Karpas-422 (cell line): ENCODE measurements at regions not wholly inside any gene's neighbourhood (a gene's known extent, or its start where the extent isn't known, plus 50 kb on each side); places are given as distances from the start of the nearest gene placed in this dataset.
"Not testable (repeated sequence)": the region's sequence is repeated elsewhere in the genome, so short reads cannot be mapped to it uniquely, and the experiment has no call there.

Experiments used
- DNase-seq: peaks from one replicate; pipeline ENCODE4 v3.0.0-alpha.2; 2015
- H2AFZ ChIP-seq: fragments of 200-600 bp; sonication (generic); 2 replicates; pipeline ENCODE4 v1.6.1; 2014; ENCODE audit warnings: antibody characterized with exemption, low read length, mixed read lengths
- H3K27ac ChIP-seq: fragments of 200-600 bp; sonication (generic); 2 replicates; pipeline ENCODE4 v1.5.1; 2014; ENCODE audit warnings: mild to moderate bottlenecking, low read length, moderate library complexity
- H3K27me3 ChIP-seq: fragments of 200-600 bp; sonication (generic); 2 replicates; pipeline ENCODE4 v1.6.1; 2014; ENCODE audit warnings: low read length, mixed read lengths
- H3K36me3 ChIP-seq: fragments of 200-600 bp; sonication (generic); 2 replicates; pipeline ENCODE4 v1.6.1; 2014; ENCODE audit warnings: low read length, mixed read lengths; ENCODE audit not compliant: insufficient read depth
- H3K4me1 ChIP-seq: fragments of 200-600 bp; sonication (generic); 2 replicates; pipeline ENCODE4 v1.6.1; 2014; ENCODE audit warnings: mild to moderate bottlenecking, low read length, mixed read lengths
- H3K4me2 ChIP-seq: fragments of 200-600 bp; sonication (generic); 2 replicates; pipeline ENCODE4 v1.6.1; 2014; ENCODE audit warnings: low read length, low read depth, mild to moderate bottlenecking; ENCODE audit not compliant: poor library complexity, severe bottlenecking
- H3K4me3 ChIP-seq: fragments of 200-600 bp; sonication (generic); 2 replicates; pipeline ENCODE4 v1.5.1; 2014; ENCODE audit warnings: mild to moderate bottlenecking, antibody characterized with exemption, low read length, mixed read lengths
- H3K79me2 ChIP-seq: fragments of 200-600 bp; sonication (generic); 2 replicates; pipeline ENCODE4 v1.6.1; 2014; ENCODE audit warnings: mild to moderate bottlenecking, low read length, mixed read lengths
- H3K9ac ChIP-seq: fragments of 200-600 bp; sonication (generic); 2 replicates; pipeline ENCODE4 v1.6.0; 2014; ENCODE audit warnings: low read length
- H3K9me2 ChIP-seq: fragments of 200-600 bp; sonication (generic), shearing (Covaris generic); replicated peaks from 2 replicates; pipeline ENCODE4 v1.6.0; 2014; ENCODE audit warnings: mild to moderate bottlenecking, low read length, moderate library complexity; ENCODE audit not compliant: insufficient read depth
- H3K9me3 ChIP-seq: fragments of 300-700, 200-600 bp; sonication (generic); 2 replicates; pipeline ENCODE4 v1.6.1; 2014; ENCODE audit warnings: low read length, mixed read lengths
- H4K20me1 ChIP-seq: fragments of 200-600 bp; sonication (generic); 2 replicates; pipeline ENCODE4 v1.6.1; 2014; ENCODE audit warnings: mild to moderate bottlenecking, antibody characterized with exemption, low read length, low read depth; ENCODE audit not compliant: insufficient read depth

DNA sequence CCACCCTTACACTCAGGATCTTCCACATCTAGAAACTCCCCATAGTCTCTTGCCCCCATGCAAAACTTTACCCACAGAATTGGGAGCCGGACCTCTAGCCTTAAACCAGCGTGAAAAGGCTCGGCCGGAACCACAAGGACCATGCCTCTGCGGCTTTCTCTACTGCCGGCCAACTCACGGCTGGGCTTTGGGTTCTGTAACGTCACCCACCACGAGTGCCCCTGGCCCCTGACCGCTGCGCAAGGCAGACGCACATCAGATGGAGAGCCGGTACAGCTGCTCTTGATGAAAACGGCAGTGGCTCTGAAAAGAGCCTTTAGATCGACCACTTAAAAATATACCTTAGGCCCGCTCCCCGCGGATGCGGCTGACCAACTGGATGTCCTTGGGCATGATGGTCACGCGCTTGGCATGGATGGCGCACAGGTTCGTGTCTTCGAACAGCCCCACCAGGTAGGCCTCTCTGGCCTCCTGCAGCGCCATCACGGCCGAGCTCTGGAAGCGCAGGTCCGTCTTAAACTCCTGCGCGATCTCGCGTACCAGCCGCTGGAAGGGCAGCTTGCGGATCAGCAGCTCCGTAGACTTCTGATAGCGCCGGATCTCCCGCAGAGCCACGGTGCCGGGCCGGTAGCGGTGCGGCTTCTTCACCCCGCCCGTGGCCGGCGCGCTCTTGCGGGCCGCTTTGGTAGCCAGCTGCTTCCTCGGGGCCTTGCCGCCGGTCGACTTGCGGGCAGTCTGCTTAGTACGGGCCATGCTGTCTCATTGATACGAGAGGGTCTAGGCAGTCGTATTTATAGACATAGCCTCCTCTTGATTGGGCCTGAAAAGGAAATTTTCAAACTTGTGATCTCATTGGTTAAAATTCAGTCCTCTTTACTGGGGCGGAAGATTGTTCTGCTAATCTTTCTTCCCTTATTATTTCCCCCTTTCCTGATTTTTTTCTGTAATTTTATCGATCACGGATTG, 66.3 kb downstream of the FAM72C start:
- not testable (repeated sequence) for H3K4me2 ChIP-seq, H2AFZ ChIP-seq, H3K9me3 ChIP-seq, DNase-seq, H3K27me3 ChIP-seq, H3K9ac ChIP-seq, H3K4me3 ChIP-seq, H3K27ac ChIP-seq, H3K79me2 ChIP-seq, H3K4me1 ChIP-seq, H3K9me2 ChIP-seq, H4K20me1 ChIP-seq, H3K36me3 ChIP-seq

DNA sequence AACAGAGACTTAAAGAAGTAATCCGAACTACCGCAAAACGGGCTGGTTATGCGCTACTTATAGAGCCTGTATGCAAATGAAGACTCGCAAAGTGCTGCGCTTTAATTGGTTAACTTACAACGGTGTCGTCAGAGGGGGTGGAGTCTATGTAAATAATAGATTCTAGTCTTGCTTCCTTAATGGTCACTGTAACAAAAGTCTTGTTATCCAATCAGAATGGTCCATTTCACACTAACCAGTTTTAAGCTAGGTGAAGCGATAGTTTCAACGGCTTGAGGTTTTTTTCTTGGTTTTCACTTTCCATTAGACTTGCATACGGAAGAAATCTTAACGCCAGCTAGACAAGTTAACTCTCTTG, 67.2 kb downstream of the FAM72C start:
- not testable (repeated sequence) for H3K27ac ChIP-seq, H2AFZ ChIP-seq, H3K27me3 ChIP-seq, H3K36me3 ChIP-seq, H3K9me3 ChIP-seq, H3K9ac ChIP-seq, H3K79me2 ChIP-seq, H3K4me2 ChIP-seq, H3K4me3 ChIP-seq, H4K20me1 ChIP-seq, DNase-seq, H3K9me2 ChIP-seq, H3K4me1 ChIP-seq

DNA sequence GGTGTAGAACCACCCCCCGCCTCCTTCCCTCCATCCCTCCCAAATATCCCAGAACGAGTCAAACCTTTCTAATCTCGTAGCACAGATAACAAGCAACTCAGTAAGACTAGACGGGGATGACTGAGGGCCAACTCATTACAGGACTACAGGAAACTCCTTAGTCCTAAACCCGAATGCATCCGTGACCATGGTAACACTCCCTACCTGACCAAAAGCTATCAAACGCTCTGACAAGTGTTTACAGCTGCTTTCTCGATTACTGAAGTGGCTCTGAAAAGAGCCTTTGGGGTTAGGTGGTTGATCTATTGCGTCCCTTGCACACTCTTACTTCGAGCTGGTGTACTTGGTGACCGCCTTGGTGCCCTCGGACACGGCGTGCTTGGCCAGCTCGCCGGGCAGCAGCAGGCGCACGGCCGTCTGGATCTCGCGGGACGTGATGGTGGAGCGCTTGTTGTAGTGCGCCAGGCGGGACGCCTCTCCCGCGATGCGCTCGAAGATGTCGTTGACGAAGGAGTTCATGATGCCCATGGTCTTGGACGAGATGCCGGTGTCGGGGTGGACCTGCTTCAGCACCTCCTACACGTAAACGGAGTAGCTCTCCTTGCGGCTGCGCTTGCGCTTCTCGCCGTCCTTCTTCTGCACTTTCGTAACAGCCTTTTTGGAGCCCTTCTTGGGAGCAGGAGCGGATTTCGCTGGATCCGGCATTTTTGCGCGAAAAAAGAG, 67.7 kb downstream of the FAM72C start:
- not testable (repeated sequence) for H3K4me2 ChIP-seq, H4K20me1 ChIP-seq, H3K79me2 ChIP-seq, H3K9ac ChIP-seq, DNase-seq, H3K27ac ChIP-seq, H3K36me3 ChIP-seq, H3K9me2 ChIP-seq, H3K4me3 ChIP-seq, H3K9me3 ChIP-seq, H3K27me3 ChIP-seq, H2AFZ ChIP-seq, H3K4me1 ChIP-seq

DNA sequence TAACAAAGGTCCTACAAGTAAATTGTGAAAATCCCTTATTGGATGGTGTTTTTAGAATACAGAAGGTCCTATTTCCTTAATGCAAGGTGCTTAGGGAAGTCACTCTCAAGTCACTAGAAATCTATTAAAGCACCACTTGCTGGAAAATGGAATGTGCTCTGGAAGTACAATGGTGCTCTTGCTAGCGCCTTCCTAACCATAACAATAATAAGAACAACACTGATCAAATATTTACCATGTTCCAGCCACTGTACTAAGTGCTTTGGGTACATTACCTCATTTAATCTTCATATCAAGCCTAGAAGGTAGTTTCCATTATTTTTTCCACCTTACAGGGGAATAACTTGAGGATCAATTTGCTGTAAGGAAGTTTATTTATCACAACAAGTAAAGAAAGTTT, 75.4 kb downstream of the FAM72C start:
- H3K36me3 ChIP-seq, H3K4me3 ChIP-seq, H3K9me2 ChIP-seq, H3K9ac ChIP-seq, H3K79me2 ChIP-seq, H3K9me3 ChIP-seq, H3K27me3 ChIP-seq, H3K27ac ChIP-seq, H3K4me1 ChIP-seq, DNase-seq, H4K20me1 ChIP-seq, H3K4me2 ChIP-seq, H2AFZ ChIP-seq: not testable (repeated sequence)

DNA sequence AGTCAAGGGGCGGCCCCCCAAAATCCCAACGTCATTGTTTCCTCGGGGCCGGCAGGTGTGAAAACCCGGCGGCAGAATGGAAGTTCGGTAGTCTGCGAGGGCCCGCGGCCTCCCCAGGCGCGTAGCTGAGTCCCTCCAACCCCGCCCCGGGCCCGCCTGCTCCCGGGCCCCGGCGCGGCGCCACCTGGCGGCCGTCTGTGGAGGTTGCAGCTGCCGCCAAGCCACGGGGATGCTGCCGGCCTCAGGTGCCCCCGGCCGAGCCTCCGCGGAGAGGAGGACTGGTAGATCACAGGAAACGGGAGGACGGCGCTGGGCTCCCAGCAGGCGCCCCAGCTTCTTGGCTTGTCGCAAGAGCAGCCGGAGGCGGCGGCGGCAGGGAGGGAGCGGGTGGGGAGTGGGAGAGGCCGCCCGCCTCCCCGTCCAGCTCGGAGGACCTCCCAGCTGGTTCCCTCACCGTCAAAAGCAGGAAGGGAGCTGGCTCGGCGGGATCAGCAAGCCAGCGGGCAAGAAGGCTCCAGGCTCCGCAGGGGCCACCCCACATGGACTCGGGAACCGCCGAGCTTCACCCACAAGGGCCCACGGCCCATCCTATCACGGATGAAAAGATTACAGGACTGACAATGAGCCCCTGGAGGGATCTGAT, 86.7 kb downstream of the FAM72C start:
- not testable (repeated sequence) for H2AFZ ChIP-seq, H3K9me3 ChIP-seq, H3K36me3 ChIP-seq, H3K9ac ChIP-seq, H3K4me2 ChIP-seq, H3K4me1 ChIP-seq, H3K27me3 ChIP-seq, H3K4me3 ChIP-seq, H3K27ac ChIP-seq, H4K20me1 ChIP-seq, H3K9me2 ChIP-seq, H3K79me2 ChIP-seq
- DNase-seq, result peak; percentile 75

DNA sequence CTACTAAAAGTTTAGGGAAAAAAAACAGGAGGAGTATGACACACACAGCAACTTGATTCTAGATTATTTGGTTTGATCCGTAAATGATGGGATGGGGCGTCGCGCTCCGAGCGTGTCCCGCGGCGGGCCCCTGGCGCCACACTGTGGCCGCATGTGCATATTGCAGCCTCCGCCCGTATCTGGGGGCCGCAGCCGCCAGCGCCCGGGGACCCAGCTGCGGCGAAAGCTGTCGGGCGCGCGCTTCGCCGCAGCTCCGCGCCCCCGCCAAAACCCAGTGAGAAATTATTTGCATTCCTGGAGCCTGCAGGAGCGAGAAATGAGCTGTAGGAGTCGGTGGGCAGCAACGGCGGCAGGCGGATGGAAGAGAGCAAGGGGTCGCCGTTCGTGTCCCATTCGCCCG, 87.3 kb downstream of the FAM72C start:
- not testable (repeated sequence) for H3K4me3 ChIP-seq, H3K36me3 ChIP-seq, H3K4me1 ChIP-seq, H4K20me1 ChIP-seq, H3K27ac ChIP-seq, H3K9me3 ChIP-seq, H3K4me2 ChIP-seq, H3K79me2 ChIP-seq, H3K9me2 ChIP-seq, H3K9ac ChIP-seq, H3K27me3 ChIP-seq, DNase-seq, H2AFZ ChIP-seq

DNA sequence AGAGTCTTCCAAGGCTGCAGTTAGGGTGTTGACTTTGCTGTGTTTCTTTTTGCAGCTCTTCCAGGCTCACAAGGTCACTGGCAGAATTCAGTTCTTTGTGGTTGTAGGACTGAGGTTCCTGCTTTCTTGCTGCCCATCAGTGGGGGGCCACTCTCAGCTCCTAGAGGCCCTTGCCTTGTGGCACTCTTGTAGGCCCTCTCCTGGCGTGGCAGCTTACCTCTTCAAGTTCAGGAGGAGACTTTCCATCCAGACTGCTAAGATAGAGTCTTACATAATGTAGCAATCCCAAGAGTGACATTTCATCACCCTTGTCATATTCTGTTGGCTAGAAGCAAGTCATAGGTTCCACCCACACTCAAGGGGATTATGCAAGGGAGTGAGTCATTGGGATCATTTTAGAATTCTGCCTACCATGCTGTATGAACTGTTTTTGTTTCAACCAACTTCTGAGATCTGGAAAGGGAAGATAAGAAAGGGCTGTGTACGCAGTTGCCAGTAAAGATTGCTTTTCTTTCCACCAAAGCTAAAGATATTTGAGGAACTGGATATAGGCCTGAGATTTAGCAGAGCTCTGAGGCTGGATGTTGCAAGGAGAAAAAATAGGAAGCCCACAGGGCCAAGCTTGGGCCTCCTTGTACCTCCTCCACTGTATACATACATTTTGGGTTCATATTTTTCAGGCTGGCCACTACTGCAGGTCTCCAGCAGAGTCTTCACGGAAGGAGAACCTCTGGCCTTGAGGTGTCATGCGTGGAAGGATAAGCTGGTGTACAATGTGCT, 91.8 kb downstream of the FAM72C start:
- H3K79me2 ChIP-seq, H3K9me2 ChIP-seq, DNase-seq, H2AFZ ChIP-seq, H3K4me3 ChIP-seq, H3K9ac ChIP-seq, H3K4me1 ChIP-seq, H4K20me1 ChIP-seq, H3K9me3 ChIP-seq, H3K4me2 ChIP-seq, H3K27me3 ChIP-seq, H3K27ac ChIP-seq, H3K36me3 ChIP-seq: not testable (repeated sequence)

DNA sequence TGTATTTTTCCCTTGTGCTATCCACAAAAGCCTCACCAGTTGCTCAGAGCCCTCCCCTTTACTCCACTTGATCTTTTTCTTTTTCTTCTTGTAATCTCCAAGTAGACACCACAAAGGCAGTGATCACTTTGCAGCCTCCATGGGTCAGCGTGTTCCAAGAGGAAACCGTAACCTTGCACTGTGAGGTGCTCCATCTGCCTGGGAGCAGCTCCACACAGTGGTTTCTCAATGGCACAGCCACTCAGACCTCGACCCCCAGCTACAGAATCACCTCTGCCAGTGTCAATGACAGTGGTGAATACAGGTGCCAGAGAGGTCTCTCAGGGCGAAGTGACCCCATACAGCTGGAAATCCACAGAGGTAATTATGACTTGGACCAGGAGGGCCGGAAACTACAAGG, 95.8 kb downstream of the FAM72C start:
- H3K27me3 ChIP-seq, H3K9me2 ChIP-seq, H4K20me1 ChIP-seq, H3K27ac ChIP-seq, DNase-seq, H3K4me3 ChIP-seq, H3K4me2 ChIP-seq, H3K4me1 ChIP-seq, H3K9me3 ChIP-seq, H2AFZ ChIP-seq, H3K36me3 ChIP-seq, H3K79me2 ChIP-seq, H3K9ac ChIP-seq: not testable (repeated sequence)
